ENCODE measurements at regions not wholly inside any gene's neighbourhood (a gene's known extent, or its start where the extent isn't known, plus 50 kb on each side); places are given as distances from the start of the nearest gene placed in this dataset.

GRCh38 chr7:42858570-42858969 is 53.3 kb downstream of the C7orf25 start:
- no peak for DNase-seq (ENCODE audit: low read depth)
- no peak for TF ChIP-seq CTCF (conservative IDR thresholded peaks at IDR 0.05; ENCODE audit: low read depth, low read length)
- no peak overlapping the region for H3K4me3 ChIP-seq (ENCODE audit: low read depth, low read length)

- no peak for DNase-seq (ENCODE audit: low read depth)
Observed at GRCh38 chr7:42856605-42856987, 55.3 kb downstream of the C7orf25 start.

DNA sequence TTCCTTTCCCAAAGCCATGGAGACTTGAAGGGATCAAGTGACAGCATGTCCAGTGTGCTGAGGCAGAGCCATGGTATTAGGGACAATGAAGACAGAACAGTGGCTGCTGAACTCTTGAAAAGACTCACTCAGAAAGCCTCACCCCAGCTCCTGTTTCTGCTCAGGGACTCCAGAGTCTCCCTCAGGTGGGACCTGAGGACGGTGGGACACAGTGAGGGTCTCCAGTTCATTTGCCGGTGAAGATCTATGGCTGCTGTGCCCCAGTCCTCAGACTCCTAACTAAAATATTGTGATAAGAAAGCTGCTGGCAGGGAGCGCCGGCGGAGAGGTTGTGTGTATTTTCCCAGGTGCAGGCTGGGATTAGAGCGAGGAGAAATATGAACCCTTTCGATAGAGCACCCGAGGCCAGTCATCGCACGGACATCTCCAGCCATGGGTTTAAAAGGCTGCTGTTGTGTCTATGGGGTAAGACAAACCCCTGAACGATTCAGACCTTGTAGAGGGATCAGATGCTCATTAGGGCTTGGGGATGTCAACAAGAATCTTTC is 57.2 kb downstream of the C7orf25 start:
- no peak overlapping the region for H3K4me3 ChIP-seq (ENCODE audit: low read depth, low read length)
- DNase-seq (ENCODE audit: low read depth) = no peak
- no peak for TF ChIP-seq CTCF (conservative IDR thresholded peaks at IDR 0.05; ENCODE audit: low read depth, low read length)

More at GRCh38 chr7:42856605-42856987, 55.3 kb downstream of the C7orf25 start:
- H3K4me3 ChIP-seq (ENCODE audit: low read depth, low read length) = peak overlapping the region; percentile 61
- no peak for TF ChIP-seq CTCF (conservative IDR thresholded peaks at IDR 0.05; ENCODE audit: low read depth, low read length)

- DNase-seq (ENCODE audit: low read depth) = no peak
- H3K4me3 ChIP-seq (ENCODE audit: low read depth, low read length) = no peak overlapping the region
- no peak for TF ChIP-seq CTCF (conservative IDR thresholded peaks at IDR 0.05; ENCODE audit: low read depth, low read length)
Observed at GRCh38 chr7:42852531-42852930, 59.3 kb downstream of the C7orf25 start.

GRCh38 chr7:42843205-42843800 is 68.6 kb downstream of the C7orf25 start:
- peak; percentile 69 for TF ChIP-seq CTCF (conservative IDR thresholded peaks at IDR 0.05; ENCODE audit: low read depth, low read length)
- H3K4me3 ChIP-seq (ENCODE audit: low read depth, low read length) = peak overlapping the region; percentile 34
- no peak for DNase-seq (ENCODE audit: low read depth)

- no peak overlapping the region for H3K4me3 ChIP-seq (ENCODE audit: low read depth, low read length)
- DNase-seq (ENCODE audit: low read depth) = no peak
- TF ChIP-seq CTCF (conservative IDR thresholded peaks at IDR 0.05; ENCODE audit: low read depth, low read length) = no peak
Observed at GRCh38 chr7:42834676-42835075, 77.2 kb downstream of the C7orf25 start.

GRCh38 chr7:42833411-42833810 is 78.5 kb downstream of the C7orf25 start:
- no peak overlapping the region for H3K4me3 ChIP-seq (ENCODE audit: low read depth, low read length)
- no peak for DNase-seq (ENCODE audit: low read depth)
- no peak for TF ChIP-seq CTCF (conservative IDR thresholded peaks at IDR 0.05; ENCODE audit: low read depth, low read length)

All from epithelial cell of proximal tubule (primary cell).